ENCODE measurements at regions not wholly inside any gene's neighbourhood (a gene's known extent, or its start where the extent isn't known, plus 50 kb on each side); places are given as distances from the start of the nearest gene placed in this dataset.

DNA sequence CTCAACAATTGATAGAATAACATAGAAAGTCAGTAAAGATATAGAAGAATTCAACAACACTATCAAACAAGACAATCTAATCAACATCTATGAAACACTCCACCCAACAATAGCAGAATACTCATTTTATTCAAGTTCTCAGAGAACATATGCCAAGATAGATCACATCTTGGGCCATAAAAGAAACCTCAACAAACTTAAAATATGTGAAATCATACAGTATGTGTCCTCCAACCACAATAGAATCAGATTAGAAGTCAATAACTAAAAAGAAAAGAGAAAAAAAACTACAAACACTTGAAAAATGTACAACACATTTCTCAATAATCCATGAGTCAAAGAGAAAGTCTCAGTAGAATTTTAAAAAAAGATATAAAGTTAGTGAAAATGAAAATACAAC is 78.6 kb upstream of the LDB2 start:
- Histone ChIP-seq H2AFZ (ENCODE audit: insufficient read depth, low read depth, low read length, poor library complexity, severe bottlenecking) (no peak overlapping the region), H3K36me3 (replicated peaks in 1 of 2; ENCODE audit: control insufficient read depth in 1 of 2, insufficient read depth in 2 of 2, low read length in 2 of 2) (no peaks in the 10 kb centered on the region), H3K27me3 (ENCODE audit: control insufficient read depth in 2 of 2, insufficient read depth in 2 of 2, low read length in 2 of 2) (no peaks in the 10 kb centered on the region), H3K4me1 (ENCODE audit: control insufficient read depth in 1 of 2, insufficient read depth in 2 of 2, low read length in 2 of 2) (no peaks in the 10 kb centered on the region), H3K9ac (ENCODE audit: insufficient read depth, low read length, poor library complexity, severe bottlenecking) (no peak overlapping the region), H3K27ac (ENCODE audit: low read depth in 1 of 2, low read length in 2 of 2) (no peak overlapping the region), H3K79me2 (ENCODE audit: insufficient read depth, low read length) (no peaks in the 10 kb centered on the region), H3K4me2 (replicated peaks; ENCODE audit: extremely low read depth, low read length, poor library complexity, severe bottlenecking) (no peak overlapping the region), H3K4me3 (replicated peaks in 1 of 3; ENCODE audit: low read depth in 2 of 3, low read length in 3 of 3) (no peak overlapping the region), H4K20me1 (ENCODE audit: insufficient read depth, low read length) (no peaks in the 10 kb centered on the region), H3K9me3 (replicated peaks in 1 of 2; ENCODE audit: control insufficient read depth in 1 of 2, insufficient read depth in 1 of 2, low read length in 2 of 2) (no peaks in the 10 kb centered on the region)
- intact Hi-C loops (cut with micrococcal nuclease): no loop called here
- H3K4me1 Mint-ChIP-seq: no peaks in the 10 kb centered on the region
- peaks cover 0 to 13% (median 2%) of the 10 kb centered on the region in 7 donors for H3K9me3 Mint-ChIP-seq
- TF ChIP-seq, protein P1, sequence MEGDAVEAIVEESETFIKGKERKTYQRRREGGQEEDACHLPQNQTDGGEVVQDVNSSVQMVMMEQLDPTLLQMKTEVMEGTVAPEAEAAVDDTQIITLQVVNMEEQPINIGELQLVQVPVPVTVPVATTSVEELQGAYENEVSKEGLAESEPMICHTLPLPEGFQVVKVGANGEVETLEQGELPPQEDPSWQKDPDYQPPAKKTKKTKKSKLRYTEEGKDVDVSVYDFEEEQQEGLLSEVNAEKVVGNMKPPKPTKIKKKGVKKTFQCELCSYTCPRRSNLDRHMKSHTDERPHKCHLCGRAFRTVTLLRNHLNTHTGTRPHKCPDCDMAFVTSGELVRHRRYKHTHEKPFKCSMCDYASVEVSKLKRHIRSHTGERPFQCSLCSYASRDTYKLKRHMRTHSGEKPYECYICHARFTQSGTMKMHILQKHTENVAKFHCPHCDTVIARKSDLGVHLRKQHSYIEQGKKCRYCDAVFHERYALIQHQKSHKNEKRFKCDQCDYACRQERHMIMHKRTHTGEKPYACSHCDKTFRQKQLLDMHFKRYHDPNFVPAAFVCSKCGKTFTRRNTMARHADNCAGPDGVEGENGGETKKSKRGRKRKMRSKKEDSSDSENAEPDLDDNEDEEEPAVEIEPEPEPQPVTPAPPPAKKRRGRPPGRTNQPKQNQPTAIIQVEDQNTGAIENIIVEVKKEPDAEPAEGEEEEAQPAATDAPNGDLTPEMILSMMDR (IDR thresholded peaks at IDR 0.05): no peak
- H3K4me3 Mint-ChIP-seq: no peak overlapping the region
- no peaks in the 10 kb centered on the region for H3K36me3 Mint-ChIP-seq
- peaks cover 0 to 1% (median 0%) of the 10 kb centered on the region in 3 donors for H3K27me3 Mint-ChIP-seq (ENCODE audit: low read depth in 3 of 3)
- no peak overlapping the region for H3K27ac Mint-ChIP-seq
- no peak for DNase-seq

DNA sequence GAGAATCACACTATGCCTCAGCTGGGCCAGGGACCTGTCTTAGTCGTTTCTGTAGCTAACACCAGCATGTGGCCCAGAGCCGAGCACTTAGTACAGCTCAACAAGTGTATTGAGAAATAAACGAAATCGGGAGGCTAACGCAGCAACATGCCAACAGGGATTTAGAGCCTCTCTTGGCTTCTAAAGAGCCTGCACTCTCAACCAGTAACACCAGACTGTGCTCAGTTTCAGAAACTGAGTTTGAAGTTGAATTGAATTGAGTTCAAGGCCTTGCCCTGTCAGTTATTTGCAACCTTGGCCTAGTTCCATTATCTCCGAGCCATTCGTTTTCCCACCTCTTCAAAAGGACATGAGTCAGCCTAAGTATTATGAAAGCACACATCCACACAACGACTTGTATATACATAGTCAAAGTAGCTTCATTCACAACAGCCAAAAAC is 71.3 kb upstream of the LDB2 start:
- no peak overlapping the region for H3K27ac ChIP-seq (ENCODE audit: low read depth in 1 of 2, low read length in 2 of 2)
- Mint-ChIP-seq H3K36me3 (no peaks in the 10 kb centered on the region), H3K4me1 (no peaks in the 10 kb centered on the region), H3K27me3 (ENCODE audit: low read depth in 3 of 3) (peaks cover 0 to 4% (median 0%) of the 10 kb centered on the region in 3 donors), H3K27ac (no peak overlapping the region), H3K4me3 (no peak overlapping the region), H3K9me3 (peaks cover 2 to 13% (median 7%) of the 10 kb centered on the region in 7 donors)
- H3K36me3 ChIP-seq (replicated peaks in 1 of 2; ENCODE audit: control insufficient read depth in 1 of 2, insufficient read depth in 2 of 2, low read length in 2 of 2): no peaks in the 10 kb centered on the region
- H3K4me1 ChIP-seq (ENCODE audit: control insufficient read depth in 1 of 2, insufficient read depth in 2 of 2, low read length in 2 of 2): no peaks in the 10 kb centered on the region
- H3K27me3 ChIP-seq (ENCODE audit: control insufficient read depth in 2 of 2, insufficient read depth in 2 of 2, low read length in 2 of 2): no peaks in the 10 kb centered on the region
- no peaks in the 10 kb centered on the region for H3K79me2 ChIP-seq (ENCODE audit: insufficient read depth, low read length)
- H3K4me2 ChIP-seq (replicated peaks; ENCODE audit: extremely low read depth, low read length, poor library complexity, severe bottlenecking): no peak overlapping the region
- H3K9me3 ChIP-seq (replicated peaks in 1 of 2; ENCODE audit: control insufficient read depth in 1 of 2, insufficient read depth in 1 of 2, low read length in 2 of 2): peaks cover 4 to 9% of the 10 kb centered on the region in 2 donors
- DNase-seq: no peak
- TF ChIP-seq, protein P1 (IDR thresholded peaks at IDR 0.05): no peak
- intact Hi-C loops (cut with micrococcal nuclease): no loop called here
- H3K9ac ChIP-seq (ENCODE audit: insufficient read depth, low read length, poor library complexity, severe bottlenecking): no peak overlapping the region
- no peaks in the 10 kb centered on the region for H4K20me1 ChIP-seq (ENCODE audit: insufficient read depth, low read length)
- no peak overlapping the region for H2AFZ ChIP-seq (ENCODE audit: insufficient read depth, low read depth, low read length, poor library complexity, severe bottlenecking)
- no peak overlapping the region for H3K4me3 ChIP-seq (replicated peaks in 1 of 3; ENCODE audit: low read depth in 2 of 3, low read length in 3 of 3)
- WGBS (ENCODE audit: insufficient coverage): 87% methylated on average over 7 of the region's 8 CpGs
